IMR-90 (cell line): ENCODE measurements at regions not wholly inside any gene's neighbourhood (a gene's known extent, or its start where the extent isn't known, plus 50 kb on each side); places are given as distances from the start of the nearest gene placed in this dataset.

Experiments
- ATAC-seq: fragments of 200-7000 bp; cut with Tn5 transposase; 2 replicates; pipeline ENCODE4 v1.9.1; 2020; ENCODE audit warnings: low read depth, mild to moderate bottlenecking, moderate library complexity
- BruUV-seq: library from RNA; stranded (reverse); fragments of 400-500 nt; replicated peaks from 2 replicates; lab custom pipeline; 2021; lab: Mats Ljungman, UMichigan
- CTCF ChIA-PET: fragments of 300-600 bp; formaldehyde crosslinking; extraction: SDS; loops from one replicate; lab custom pipeline; 2021; ENCODE audit warnings: antibody characterized with exemption; lab: Yijun Ruan, JAX
- POLR2A ChIA-PET: fragments of 300-600 bp; sonication (Branson Sonifier 250); formaldehyde crosslinking; loops from one replicate; lab custom pipeline; 2022; ENCODE audit warnings: antibody characterized with exemption; ENCODE audit not compliant: unreplicated experiment; lab: Charles Lee
- DNase-seq: peaks from one replicate; pipeline ENCODE4 v3.0.0; 2013
- H2AFZ ChIP-seq: replicated peaks from 2 replicates; pipeline ENCODE3; 2013; ENCODE audit warnings: low read length, mild to moderate bottlenecking; ENCODE audit not compliant: poor library complexity
- H2AK5ac ChIP-seq: 2 replicates; pipeline ENCODE4 v1.6.1; 2013; ENCODE audit warnings: low read depth, low read length, inconsistent platforms
- H2AK9ac ChIP-seq: replicated peaks from 2 replicates; pipeline ENCODE3; 2013; ENCODE audit warnings: mild to moderate bottlenecking, low read depth, low read length, moderate library complexity; ENCODE audit not compliant: poor library complexity
- H2BK120ac ChIP-seq: 2 replicates; pipeline ENCODE4 v1.6.1; 2013; ENCODE audit warnings: low read depth, low read length, inconsistent platforms
- H2BK15ac ChIP-seq: 3 replicates; pipeline ENCODE4 v1.6.1; 2013; ENCODE audit warnings: low read depth, low read length, inconsistent platforms
- H2BK20ac ChIP-seq: 2 replicates; pipeline ENCODE4 v1.6.1; 2013; ENCODE audit warnings: low read depth, mild to moderate bottlenecking, inconsistent platforms, low read length, moderate library complexity
- H2BK5ac ChIP-seq: 2 replicates; pipeline ENCODE4 v1.6.1; 2013; ENCODE audit warnings: mild to moderate bottlenecking, low read depth, low read length, inconsistent platforms; ENCODE audit not compliant: poor library complexity, severe bottlenecking
- H3K14ac ChIP-seq: replicated peaks from 2 replicates; pipeline ENCODE4 v1.6.1; 2013; ENCODE audit warnings: low read depth, low read length, inconsistent platforms
- H3K18ac ChIP-seq: 2 replicates; pipeline ENCODE4 v1.6.1; 2013; ENCODE audit warnings: low read depth, low read length, control low read depth
- H3K23ac ChIP-seq: 2 replicates; pipeline ENCODE4 v1.6.1; 2013; ENCODE audit warnings: low read depth, low read length, inconsistent platforms
- H3K27ac ChIP-seq: 2 replicates; pipeline ENCODE4 v1.5.1; 2013; ENCODE audit warnings: mild to moderate bottlenecking, control low read depth, low read length; ENCODE audit not compliant: insufficient read depth
- H3K27me3 ChIP-seq: 2 replicates; pipeline ENCODE4 v1.6.1; 2013; ENCODE audit warnings: low read length; ENCODE audit not compliant: control insufficient read depth, insufficient read depth
- H3K36me3 ChIP-seq: 2 replicates; pipeline ENCODE4 v1.6.1; 2013; ENCODE audit warnings: low read length, mixed read lengths; ENCODE audit not compliant: control insufficient read depth, insufficient read depth
- H3K4ac ChIP-seq: 2 replicates; pipeline ENCODE4 v1.6.1; 2013; ENCODE audit warnings: low read depth, low read length, inconsistent platforms
- H3K4me1 ChIP-seq: 2 replicates; pipeline ENCODE4 v1.6.1; 2013; ENCODE audit warnings: low read length, mixed read lengths; ENCODE audit not compliant: control insufficient read depth, insufficient read depth
- H3K4me2 ChIP-seq: 2 replicates; pipeline ENCODE4 v1.6.1; 2013; ENCODE audit warnings: low read depth, mild to moderate bottlenecking, control low read depth, low read length, moderate library complexity
- H3K4me3 ChIP-seq: 2 replicates; pipeline ENCODE4 v1.5.1; 2013; ENCODE audit warnings: low read depth, mild to moderate bottlenecking, control low read depth, low read length, moderate library complexity; ENCODE audit not compliant: insufficient read depth
- H3K56ac ChIP-seq: 2 replicates; pipeline ENCODE4 v1.6.1; 2013; ENCODE audit warnings: low read length, inconsistent platforms; ENCODE audit not compliant: insufficient read depth; ENCODE audit errors: extremely low read depth
- H3K79me1 ChIP-seq, 2 experiments: 2 replicates each; pipeline ENCODE4 v1.6.1; 2013; ENCODE audit warnings: low read length in 2 of 2, inconsistent platforms in 1 of 2, low read depth in 1 of 2
- H3K9ac ChIP-seq: 2 replicates; pipeline ENCODE4 v1.6.1; 2013; ENCODE audit warnings: low read depth, low read length, control low read depth
- H3K9me1 ChIP-seq: 2 replicates; pipeline ENCODE4 v1.6.1; 2013; ENCODE audit warnings: low read length, inconsistent platforms; ENCODE audit not compliant: insufficient read depth
- H3K9me3 ChIP-seq: 2 replicates; pipeline ENCODE4 v1.6.1; 2013; ENCODE audit warnings: low read length; ENCODE audit not compliant: control insufficient read depth, insufficient read depth
- H4K20me1 ChIP-seq: 2 replicates; pipeline ENCODE4 v1.6.1; 2013; ENCODE audit warnings: low read length, inconsistent platforms; ENCODE audit not compliant: insufficient read depth
- H4K5ac ChIP-seq: 2 replicates; pipeline ENCODE4 v1.6.1; 2013; ENCODE audit warnings: mild to moderate bottlenecking, low read depth, low read length, control low read depth
- H4K8ac ChIP-seq, 2 experiments: 2 replicates each; pipeline ENCODE4 v1.6.1; 2013; ENCODE audit warnings: low read depth in 2 of 2, low read length in 2 of 2, control low read depth in 1 of 2, inconsistent platforms in 1 of 2
- H4K91ac ChIP-seq: 2 replicates; pipeline ENCODE4 v1.6.1; 2013; ENCODE audit warnings: low read depth, low read length, inconsistent platforms; ENCODE audit not compliant: insufficient read depth
- CEBPB ChIP-seq: IDR thresholded peaks from 2 replicates; pipeline ENCODE4 v1.6.1; 2012; ENCODE audit warnings: low read depth, low read length, improper control_type of control experiment
- CHD1 ChIP-seq: IDR thresholded peaks from 2 replicates; pipeline ENCODE4 v1.6.1; 2012; ENCODE audit warnings: low read depth, low read length, improper control_type of control experiment
- FOS ChIP-seq: fragments of 150-350 bp; IDR thresholded peaks from 2 replicates; pipeline ENCODE4 v1.6.1; 2016; ENCODE audit warnings: low read depth, low read length
- MAFK ChIP-seq: IDR thresholded peaks from 2 replicates; pipeline ENCODE4 v1.6.1; 2012; ENCODE audit warnings: low read depth, low read length, improper control_type of control experiment
- MAZ ChIP-seq: IDR thresholded peaks from 2 replicates; pipeline ENCODE4 v1.6.1; 2012; ENCODE audit warnings: low read depth, mild to moderate bottlenecking, low read length, improper control_type of control experiment, moderate library complexity, borderline replicate concordance
- MXI1 ChIP-seq: IDR thresholded peaks from 2 replicates; pipeline ENCODE4 v1.6.1; 2012; ENCODE audit warnings: low read depth, mild to moderate bottlenecking, low read length, moderate library complexity, borderline replicate concordance
- NFE2L2 ChIP-seq: fragments of 150-350 bp; IDR thresholded peaks from 2 replicates; pipeline ENCODE4 v1.6.1; 2016; ENCODE audit warnings: low read depth, mild to moderate bottlenecking, low read length
- POLR2A ChIP-seq: IDR thresholded peaks from 2 replicates; pipeline ENCODE4 v1.6.1; 2012; ENCODE audit warnings: mild to moderate bottlenecking, low read depth, low read length
- RAD21 ChIP-seq: IDR thresholded peaks from 2 replicates; pipeline ENCODE4 v1.6.1; 2012; ENCODE audit warnings: low read length, improper control_type of control experiment
- RCOR1 ChIP-seq: IDR thresholded peaks from 2 replicates; pipeline ENCODE4 v1.6.1; 2012; ENCODE audit warnings: mild to moderate bottlenecking, low read length, improper control_type of control experiment; ENCODE audit not compliant: insufficient replicate concordance
- RFX5 ChIP-seq: IDR thresholded peaks from 2 replicates; pipeline ENCODE4 v1.8.0; 2012; ENCODE audit warnings: low read depth, mild to moderate bottlenecking, low read length, moderate library complexity
- SMC3 ChIP-seq: fragments of 150-350 bp; IDR thresholded peaks from 2 replicates; pipeline ENCODE4 v1.6.1; 2016; ENCODE audit warnings: low read depth, mild to moderate bottlenecking, antibody characterized with exemption, low read length, moderate library complexity
- WGBS, 2 experiments: methylation state at CpG; one replicate each; pipeline versions ENCODE4 v1.1.5 to v1.1.7; 2013; ENCODE audit warnings: missing lambda C conversion rate in 2 of 2; ENCODE audit not compliant: insufficient read length in 1 of 2; ENCODE audit errors: extremely low coverage in 2 of 2; 5-methylcytosine and 5-hydroxymethylcytosine counted together
- dilution Hi-C: fragments of 300-500 bp; cut with HindIII; formaldehyde crosslinking; loops from one replicate; pipeline ENCODE4 v1.14.3; 2018; ENCODE audit warnings: low sequenced_read_pairs; ENCODE audit not compliant: unreplicated experiment
- in situ Hi-C: fragments of 300-500 bp; cut with MboI; formaldehyde crosslinking; loops from 3 replicates; pipeline ENCODE4 v1.14.3; 2019; ENCODE audit warnings: low sequenced_read_pairs, inconsistent platforms, mixed read lengths
- intact Hi-C: fragments of 100-400 bp; cut with micrococcal nuclease; formaldehyde crosslinking; loops from 2 replicates; pipeline ENCODE4 v1.10.0; 2022
- TF ChIP-seq, protein P1 (sequence below): fragments of 150-350 bp; IDR thresholded peaks from 2 replicates; pipeline ENCODE4 v1.6.1; 2016; ENCODE audit warnings: low read depth, mild to moderate bottlenecking, low read length, moderate library complexity, borderline replicate concordance

DNA sequence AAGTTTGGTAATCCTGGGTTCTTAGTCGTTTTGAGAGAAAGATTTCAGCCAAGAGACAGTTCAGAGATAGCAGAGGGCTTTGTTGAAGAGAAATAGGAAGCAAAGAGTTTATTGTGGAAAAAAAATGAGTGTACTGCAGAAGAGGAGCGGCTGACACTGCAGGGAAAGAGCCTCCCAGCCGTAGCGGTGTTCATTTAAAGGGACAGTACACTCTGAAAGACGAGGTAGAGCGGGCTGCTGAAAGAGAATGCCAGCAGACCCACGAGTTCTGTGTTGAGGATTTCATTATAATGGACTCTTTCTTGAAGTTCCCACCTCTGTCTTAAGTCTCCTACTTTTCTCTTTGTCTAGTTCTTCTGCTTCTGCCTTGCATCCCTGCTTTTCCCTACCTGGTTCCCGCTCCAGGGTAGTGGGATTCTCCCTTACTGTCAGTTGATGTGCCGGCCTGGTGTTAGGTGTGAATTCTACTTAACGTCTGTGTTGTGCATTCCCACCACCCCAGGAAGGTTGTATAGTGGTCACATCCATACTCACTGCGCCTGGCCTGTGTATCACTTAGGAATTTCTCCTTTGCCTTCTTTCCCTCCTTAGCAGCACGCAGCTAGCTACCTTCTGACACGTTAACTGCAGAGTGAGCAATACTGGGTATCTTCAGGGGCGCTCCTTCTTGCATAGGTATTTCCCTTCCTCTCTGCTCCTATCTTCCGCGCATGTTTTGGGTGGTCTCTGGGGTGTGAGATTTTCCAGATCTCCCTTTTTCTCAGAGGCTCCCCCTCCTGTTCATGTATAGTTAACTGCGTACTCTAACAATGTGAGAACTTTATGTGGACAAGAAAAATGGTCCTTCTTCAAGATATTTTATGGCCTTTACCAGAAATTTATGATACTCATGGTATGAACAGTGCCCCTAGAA is 164.5 kb downstream of the PTH2R start:
- Histone ChIP-seq H3K56ac (no peak overlapping the region), H2AFZ (no peak overlapping the region)

More for the DNA sequence above, 164.5 kb downstream of the PTH2R start:
- in situ Hi-C loops: no loop called here
- dilution Hi-C loops: no loop called here
- BruUV-seq: no TSS peak
- Histone ChIP-seq H2BK5ac (no peak overlapping the region), H3K4me2 (no peak overlapping the region), H3K18ac (no peak overlapping the region), H3K9me3 (peaks cover 12% of the 10 kb centered on the region), H3K23ac (no peak overlapping the region), H3K27me3 (no peaks in the 10 kb centered on the region), H2BK20ac (no peak overlapping the region), H4K5ac (no peak overlapping the region), H3K4me1 (no peaks in the 10 kb centered on the region), H2BK15ac (no peak overlapping the region), H3K4ac (no peak overlapping the region), H4K8ac (no peak overlapping the region), H4K20me1 (no peaks in the 10 kb centered on the region), H2BK120ac (no peak overlapping the region), H3K79me1 (no peaks in the 10 kb centered on the region), H4K91ac (no peak overlapping the region), H3K36me3 (no peaks in the 10 kb centered on the region), H3K4me3 (no peak overlapping the region), H3K9me1 (no peaks in the 10 kb centered on the region), H3K9ac (no peak overlapping the region), H3K27ac (no peak overlapping the region), H2AK5ac (no peak overlapping the region), H2AK9ac (no peak overlapping the region), H3K14ac (no peak overlapping the region)
- WGBS, 2 experiments: 19% methylated on average over 3 of the region's 17 CpGs; no CpG with 5 or more reads in 1 of the 2 experiments
- no peak for DNase-seq
- TF ChIP-seq CEBPB (no peak), RCOR1 (no peak), POLR2A (no peak), RAD21 (no peak), MAZ (no peak), FOS (no peak), RFX5 (no peak), CHD1 (no peak), NFE2L2 (no peak), MXI1 (no peak), SMC3 (no peak), MAFK (no peak)
- TF ChIP-seq, protein P1, sequence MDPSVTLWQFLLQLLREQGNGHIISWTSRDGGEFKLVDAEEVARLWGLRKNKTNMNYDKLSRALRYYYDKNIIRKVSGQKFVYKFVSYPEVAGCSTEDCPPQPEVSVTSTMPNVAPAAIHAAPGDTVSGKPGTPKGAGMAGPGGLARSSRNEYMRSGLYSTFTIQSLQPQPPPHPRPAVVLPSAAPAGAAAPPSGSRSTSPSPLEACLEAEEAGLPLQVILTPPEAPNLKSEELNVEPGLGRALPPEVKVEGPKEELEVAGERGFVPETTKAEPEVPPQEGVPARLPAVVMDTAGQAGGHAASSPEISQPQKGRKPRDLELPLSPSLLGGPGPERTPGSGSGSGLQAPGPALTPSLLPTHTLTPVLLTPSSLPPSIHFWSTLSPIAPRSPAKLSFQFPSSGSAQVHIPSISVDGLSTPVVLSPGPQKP: no peak
- ChIA-PET POLR2A (no interaction called here), CTCF (no interaction called here)
- ATAC-seq: no peak
- intact Hi-C loops: no loop called here
